HEK293 (cell line): ENCODE measurements at regions not wholly inside any gene's neighbourhood (a gene's known extent, or its start where the extent isn't known, plus 50 kb on each side); places are given as distances from the start of the nearest gene placed in this dataset.

Source experiments
- CTCF ChIA-PET: fragments of 350-600 bp; formaldehyde crosslinking; extraction: SDS; loops from one replicate; lab custom pipeline; 2021; ENCODE audit warnings: antibody characterized with exemption; lab: Yijun Ruan, JAX
- POLR2A ChIA-PET: fragments of 300-600 bp; formaldehyde crosslinking; extraction: SDS; loops from one replicate; lab custom pipeline; 2020; ENCODE audit warnings: antibody characterized with exemption, inconsistent platforms; lab: Yijun Ruan, JAX
- H3K27ac ChIP-seq: fragments of 200-500 bp; sonication (Bioruptor generic); 2 replicates; pipeline ENCODE4 v1.5.1; 2014; ENCODE audit warnings: low read depth, low read length, control low read depth, inconsistent platforms; ENCODE audit errors: extremely low read depth
- H3K36me3 ChIP-seq, 2 experiments: fragments of 200-500 bp in 1 of 2; sonication (Bioruptor generic) in 1 of 2; 1 replicate in 1 of 2; 2 replicates in 1 of 2; pipeline ENCODE4 v1.5.1; 2014 to 2017; ENCODE audit warnings: inconsistent platforms in 2 of 2, low read length in 2 of 2; ENCODE audit not compliant: control insufficient read depth in 2 of 2, insufficient read depth in 1 of 2
- H3K4me1 ChIP-seq: fragments of 200-500 bp; sonication (Bioruptor generic); 2 replicates; pipeline ENCODE4 v1.5.1; 2014; ENCODE audit warnings: mild to moderate bottlenecking, low read length, inconsistent platforms; ENCODE audit not compliant: control insufficient read depth, insufficient read depth
- H3K4me3 ChIP-seq: 2 replicates; pipeline ENCODE4 v1.5.1; 2011; ENCODE audit warnings: low read depth, mild to moderate bottlenecking, control low read depth, low read length, moderate library complexity
- H3K9me3 ChIP-seq: fragments of 200-500 bp; sonication (Bioruptor generic); 2 replicates; pipeline ENCODE4 v1.5.1; 2014; ENCODE audit warnings: low read depth, low read length, inconsistent platforms; ENCODE audit not compliant: control insufficient read depth, insufficient read depth
- BCL11B ChIP-seq: fragments of 450-650 bp; formaldehyde crosslinking; IDR thresholded peaks from 2 replicates; pipeline ENCODE4 v1.5.1; 2016; ENCODE audit warnings: low read depth, missing biosample characterization, missing genetic modification characterization
- CTCF ChIP-seq: fragments of 450-650 bp; formaldehyde crosslinking; IDR thresholded peaks from 2 replicates; pipeline ENCODE4 v1.5.1; 2016; ENCODE audit warnings: missing biosample characterization, missing genetic modification characterization
- HOXC10 ChIP-seq: sonication (generic); formaldehyde crosslinking; IDR thresholded peaks from 2 replicates; pipeline ENCODE4 v1.8.1; 2023; ENCODE audit warnings: mild to moderate bottlenecking, missing genetic modification reagents
- KLF17 ChIP-seq: fragments of 450-650 bp; formaldehyde crosslinking; IDR thresholded peaks from 2 replicates; pipeline ENCODE4 v1.5.1; 2016; ENCODE audit warnings: missing biosample characterization, missing genetic modification characterization
- KLF7 ChIP-seq: fragments of 450-650 bp; formaldehyde crosslinking; IDR thresholded peaks from 2 replicates; pipeline ENCODE4 v1.5.1; 2016; ENCODE audit warnings: missing biosample characterization, missing genetic modification characterization, borderline replicate concordance
- MYNN ChIP-seq: fragments of 450-650 bp; formaldehyde crosslinking; IDR thresholded peaks from 2 replicates; pipeline ENCODE4 v1.5.1; 2016; ENCODE audit warnings: missing biosample characterization, missing genetic modification characterization, borderline replicate concordance
- SETDB1 ChIP-seq: IDR thresholded peaks from one replicate; pipeline ENCODE4 v1.6.1; 2017; ENCODE audit warnings: mild to moderate bottlenecking, low read length, moderate library complexity, mixed read lengths; ENCODE audit not compliant: insufficient read length
- TSHZ1 ChIP-seq: fragments of 450-650 bp; formaldehyde crosslinking; IDR thresholded peaks from 2 replicates; pipeline ENCODE4 v1.5.1; 2016; ENCODE audit warnings: missing biosample characterization, missing genetic modification characterization, borderline replicate concordance
- ZFP37 ChIP-seq: fragments of 450-650 bp; formaldehyde crosslinking; IDR thresholded peaks from 2 replicates; pipeline ENCODE4 v1.5.1; 2016; ENCODE audit warnings: missing biosample characterization, missing genetic modification characterization
- ZFP69B ChIP-seq: fragments of 450-650 bp; formaldehyde crosslinking; IDR thresholded peaks from 2 replicates; pipeline ENCODE4 v1.5.1; 2016; ENCODE audit warnings: missing biosample characterization, missing genetic modification characterization
- ZNF133 ChIP-seq: fragments of 450-650 bp; formaldehyde crosslinking; IDR thresholded peaks from 2 replicates; pipeline ENCODE4 v1.5.1; 2016; ENCODE audit warnings: missing biosample characterization, missing genetic modification characterization
- ZNF157 ChIP-seq: fragments of 450-650 bp; formaldehyde crosslinking; IDR thresholded peaks from 2 replicates; pipeline ENCODE4 v1.5.1; 2016; ENCODE audit warnings: missing biosample characterization, missing genetic modification characterization
- ZNF19 ChIP-seq: fragments of 450-650 bp; formaldehyde crosslinking; IDR thresholded peaks from 2 replicates; pipeline ENCODE4; 2016; ENCODE audit warnings: missing biosample characterization, missing genetic modification characterization, low read depth
- ZNF26 ChIP-seq: fragments of 450-650 bp; formaldehyde crosslinking; IDR thresholded peaks from 2 replicates; pipeline ENCODE4 v1.5.1; 2016; ENCODE audit warnings: missing biosample characterization, missing genetic modification characterization
- ZNF341 ChIP-seq: fragments of 450-650 bp; formaldehyde crosslinking; IDR thresholded peaks from 2 replicates; pipeline ENCODE4; 2016; ENCODE audit warnings: low read depth, missing biosample characterization, missing genetic modification characterization
- ZNF350 ChIP-seq: fragments of 450-650 bp; formaldehyde crosslinking; IDR thresholded peaks from 2 replicates; pipeline ENCODE4 v1.5.0; 2017; ENCODE audit warnings: missing biosample characterization, mild to moderate bottlenecking, missing genetic modification characterization
- ZNF558 ChIP-seq: fragments of 450-650 bp; formaldehyde crosslinking; IDR thresholded peaks from 2 replicates; pipeline ENCODE4 v1.5.1; 2016; ENCODE audit warnings: missing biosample characterization, missing genetic modification characterization
- ZNF571 ChIP-seq: fragments of 450-650 bp; formaldehyde crosslinking; IDR thresholded peaks from 2 replicates; pipeline ENCODE4 v1.5.0; 2017; ENCODE audit warnings: missing biosample characterization, missing genetic modification characterization
- ZNF610 ChIP-seq: fragments of 450-650 bp; formaldehyde crosslinking; IDR thresholded peaks from 2 replicates; pipeline ENCODE4 v1.5.1; 2016; ENCODE audit warnings: missing biosample characterization, missing genetic modification characterization, borderline replicate concordance
- ZNF654 ChIP-seq: fragments of 450-650 bp; formaldehyde crosslinking; IDR thresholded peaks from 2 replicates; pipeline ENCODE4 v1.5.1; 2016; ENCODE audit warnings: low read depth, missing biosample characterization, missing genetic modification characterization
- ZNF664 ChIP-seq: fragments of 450-650 bp; formaldehyde crosslinking; IDR thresholded peaks from 2 replicates; pipeline ENCODE4 v1.5.1; 2016; ENCODE audit warnings: missing biosample characterization, missing genetic modification characterization
- ZNF791 ChIP-seq: fragments of 450-650 bp; formaldehyde crosslinking; IDR thresholded peaks from 2 replicates; pipeline ENCODE4 v1.5.1; 2016; ENCODE audit warnings: missing biosample characterization, missing genetic modification characterization

GRCh38 chr10:118106426-118106825 is 59.7 kb upstream of the RAB11FIP2 start:
- ChIA-PET CTCF (interaction anchor here (0.7 to 1.5 kb wide), 10 partner anchors 8 to 397 kb away, joined by 3 to 11 read pairs (median 4); no protein-coding TSS in a partner anchor), POLR2A (no interaction called here)

GRCh38 chr10:118102121-118102520 is 55.4 kb upstream of the RAB11FIP2 start:
- no peak overlapping the region for H3K4me3 ChIP-seq
- H3K36me3 ChIP-seq: no peaks in the 10 kb centered on the region
- no peak for TF ChIP-seq ZNF133
- no peak for TF ChIP-seq ZNF350 (tag by site-specific recombination)
- no peak for TF ChIP-seq BCL11B (tag by site-specific recombination)
- no peak for TF ChIP-seq ZNF610
- TF ChIP-seq ZNF341 (tag by site-specific recombination): no peak
- TF ChIP-seq TSHZ1 (tag by site-specific recombination): no peak
- TF ChIP-seq ZFP69B (tag by site-specific recombination): no peak
- TF ChIP-seq KLF7: no peak
- TF ChIP-seq ZNF664 (tag by site-specific recombination): no peak
- no peak for TF ChIP-seq ZFP37
- TF ChIP-seq ZNF19: no peak
- TF ChIP-seq MYNN (tag by site-specific recombination): no peak
- no peak for TF ChIP-seq KLF17 (tag by site-specific recombination)
- TF ChIP-seq ZNF558: no peak
- no peak for TF ChIP-seq ZNF26 (tag by site-specific recombination)
- no peak overlapping the region for H3K27ac ChIP-seq
- POLR2A ChIA-PET: no interaction called here
- H3K9me3 ChIP-seq: no peaks in the 10 kb centered on the region
- H3K4me1 ChIP-seq: no peaks in the 10 kb centered on the region
- CTCF ChIA-PET: interaction anchor here (1.0 to 1.3 kb wide), 2 partner anchors 18 to 29 kb away, joined by 3 to 4 read pairs; no protein-coding TSS in a partner anchor

More at GRCh38 chr10:118106426-118106825, 59.7 kb upstream of the RAB11FIP2 start:
- no peaks in the 10 kb centered on the region for H3K36me3 ChIP-seq
- no peak overlapping the region for H3K4me3 ChIP-seq
- no peaks in the 10 kb centered on the region for H3K9me3 ChIP-seq
- TF ChIP-seq HOXC10 (CRISPR knock-in tag): no peak
- TF ChIP-seq ZNF654 (tag by site-specific recombination): peak; percentile 21; the same call in 1 of the 2 replicates
- 0 out of 2 replicates have a peak, but pooled peaks have one; percentile 11 for TF ChIP-seq CTCF
- no peak for TF ChIP-seq ZNF791
- no peak for TF ChIP-seq ZNF571 (tag by site-specific recombination)
- TF ChIP-seq ZNF157 (tag by site-specific recombination): peak; percentile 98
- TF ChIP-seq SETDB1: peak; percentile 75
- no peak overlapping the region for H3K27ac ChIP-seq
- no peaks in the 10 kb centered on the region for H3K4me1 ChIP-seq
